ENCODE measurements at regions not wholly inside any gene's neighbourhood (a gene's known extent, or its start where the extent isn't known, plus 50 kb on each side); places are given as distances from the start of the nearest gene placed in this dataset.

DNA sequence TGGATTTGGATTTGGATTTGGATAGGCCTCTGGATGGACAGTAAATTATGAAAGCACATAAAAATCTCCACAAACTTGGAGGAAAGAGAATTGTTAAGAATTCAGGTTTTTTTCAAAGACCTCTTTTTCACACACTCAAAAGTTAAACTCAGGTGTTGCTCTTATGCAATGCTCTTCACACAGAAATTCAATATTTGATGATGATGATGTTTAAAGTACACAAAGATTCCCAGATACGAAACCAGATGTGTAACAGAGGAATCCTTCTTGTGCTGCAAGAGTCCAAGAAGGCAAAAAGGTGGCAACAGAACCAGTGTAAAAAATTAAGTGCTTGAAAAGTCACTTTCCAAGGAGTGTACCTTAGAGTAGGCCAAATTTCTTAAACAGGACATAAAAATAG is 75.8 kb upstream of the SPATS2L start:
- Histone ChIP-seq H3K36me3 (ENCODE audit: insufficient read depth, low read length) (no peaks in the 10 kb centered on the region), H3K4me3 (ENCODE audit: low read length) (no peak overlapping the region), H3K27ac (ENCODE audit: low read depth, low read length) (no peak overlapping the region), H3K9ac (ENCODE audit: low read depth, low read length) (no peak overlapping the region), H3K27me3 (ENCODE audit: insufficient read depth, low read length) (no peaks in the 10 kb centered on the region), H3K9me3 (ENCODE audit: insufficient read depth, low read depth, low read length) (no peaks in the 10 kb centered on the region), H3K4me1 (ENCODE audit: insufficient read depth, low read length) (no peaks in the 10 kb centered on the region)
- WGBS, result 91% methylated on average over 1 of the region's 1 CpG

DNA sequence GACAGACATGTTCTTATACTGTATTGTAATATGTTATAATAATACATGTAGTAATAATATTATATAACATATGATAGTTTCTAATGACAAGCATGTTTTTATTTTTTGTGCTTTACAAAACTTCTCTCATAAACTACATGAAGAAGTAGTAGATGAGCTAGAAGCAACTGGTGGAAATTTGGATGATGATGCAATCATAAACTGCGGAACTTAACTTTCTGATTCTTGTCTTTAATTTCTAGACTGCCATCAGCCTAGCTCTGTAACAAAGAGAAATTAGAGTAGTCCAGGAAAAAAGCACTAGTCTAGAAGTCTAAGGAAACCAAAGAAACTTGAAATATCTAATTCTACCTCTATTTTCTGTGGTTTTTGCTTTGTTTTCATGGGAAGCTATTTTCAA is 71.0 kb upstream of the SPATS2L start:
- no peaks in the 10 kb centered on the region for H3K9me3 ChIP-seq (ENCODE audit: insufficient read depth, low read depth, low read length)
- no peaks in the 10 kb centered on the region for H3K36me3 ChIP-seq (ENCODE audit: insufficient read depth, low read length)
- no peaks in the 10 kb centered on the region for H3K4me1 ChIP-seq (ENCODE audit: insufficient read depth, low read length)
- H3K27me3 ChIP-seq (ENCODE audit: insufficient read depth, low read length), result no peaks in the 10 kb centered on the region
- H3K4me3 ChIP-seq (ENCODE audit: low read length), result no peak overlapping the region
- H3K27ac ChIP-seq (ENCODE audit: low read depth, low read length), result no peak overlapping the region
- WGBS, result 100% methylated on average over 1 of the region's 1 CpG
- no peak overlapping the region for H3K9ac ChIP-seq (ENCODE audit: low read depth, low read length)

DNA sequence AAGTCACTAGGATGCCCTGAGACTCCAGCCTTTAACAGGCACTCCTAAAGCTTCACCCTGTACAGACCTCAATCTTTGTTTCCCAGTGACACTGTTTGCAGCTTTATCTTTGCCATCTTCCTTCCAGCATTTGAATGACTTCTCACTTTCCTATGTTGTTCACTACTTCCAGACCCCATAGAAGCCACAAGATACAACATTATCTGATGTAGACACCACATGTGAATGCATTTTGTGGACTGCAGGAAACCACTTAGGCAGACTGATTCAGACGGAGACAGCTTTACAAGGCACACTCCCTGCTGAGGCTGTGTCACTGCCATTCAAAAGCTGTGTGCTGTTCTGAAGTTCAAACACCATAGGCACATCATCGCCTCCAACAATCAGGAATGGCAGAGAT is 67.3 kb upstream of the SPATS2L start:
- H3K9me3 ChIP-seq (ENCODE audit: insufficient read depth, low read depth, low read length), result no peaks in the 10 kb centered on the region
- no peaks in the 10 kb centered on the region for H3K36me3 ChIP-seq (ENCODE audit: insufficient read depth, low read length)
- H3K27ac ChIP-seq (ENCODE audit: low read depth, low read length), result no peak overlapping the region
- 58% methylated on average over 2 of the region's 2 CpGs for WGBS
- H3K27me3 ChIP-seq (ENCODE audit: insufficient read depth, low read length), result no peaks in the 10 kb centered on the region
- H3K9ac ChIP-seq (ENCODE audit: low read depth, low read length), result no peak overlapping the region
- no peaks in the 10 kb centered on the region for H3K4me1 ChIP-seq (ENCODE audit: insufficient read depth, low read length)
- no peak overlapping the region for H3K4me3 ChIP-seq (ENCODE audit: low read length)

DNA sequence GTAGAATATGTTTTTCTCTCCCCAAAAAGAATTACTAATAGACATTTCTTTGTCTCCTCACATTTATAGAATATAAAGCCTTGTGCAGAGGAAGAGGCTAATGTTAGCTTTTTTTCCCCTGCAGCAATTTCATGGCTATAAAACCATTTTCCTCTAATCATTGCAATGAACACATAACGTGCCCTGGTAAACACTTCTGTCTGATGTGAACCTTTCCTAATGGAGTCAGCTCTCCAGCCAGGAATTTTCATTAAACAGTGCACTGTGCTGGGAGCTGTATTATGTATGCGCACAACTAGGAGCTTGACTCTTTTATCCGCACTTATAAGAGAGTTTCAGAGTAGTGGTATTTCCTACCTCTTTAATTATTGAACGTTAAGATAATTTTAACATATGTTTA is 63.9 kb upstream of the SPATS2L start:
- no peaks in the 10 kb centered on the region for H3K27me3 ChIP-seq (ENCODE audit: insufficient read depth, low read length)
- H3K9me3 ChIP-seq (ENCODE audit: insufficient read depth, low read depth, low read length), result no peaks in the 10 kb centered on the region
- H3K36me3 ChIP-seq (ENCODE audit: insufficient read depth, low read length), result no peaks in the 10 kb centered on the region
- no peak overlapping the region for H3K4me3 ChIP-seq (ENCODE audit: low read length)
- WGBS, result 92% methylated on average over 2 of the region's 4 CpGs
- no peak overlapping the region for H3K9ac ChIP-seq (ENCODE audit: low read depth, low read length)
- no peak overlapping the region for H3K27ac ChIP-seq (ENCODE audit: low read depth, low read length)
- H3K4me1 ChIP-seq (ENCODE audit: insufficient read depth, low read length), result no peaks in the 10 kb centered on the region

DNA sequence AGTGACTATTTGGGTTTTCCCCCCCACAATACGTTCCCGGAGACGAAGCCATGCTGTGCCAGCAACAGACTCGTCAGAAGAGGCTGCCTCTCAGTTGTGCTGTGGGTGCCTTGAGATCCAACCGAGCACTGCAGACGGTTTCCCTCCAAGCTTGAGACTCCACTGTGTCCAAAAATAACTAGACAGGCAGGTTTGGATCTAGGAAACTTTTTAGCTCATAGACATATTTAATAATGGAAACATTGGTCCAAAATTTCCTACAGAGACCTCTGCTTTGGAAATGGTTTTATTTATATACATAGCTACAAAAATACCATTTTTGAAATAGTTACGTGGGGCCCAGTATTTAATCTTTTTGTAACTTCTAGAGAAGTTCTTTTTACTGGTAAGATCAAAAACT is 63.1 kb upstream of the SPATS2L start:
- no peak overlapping the region for H3K27ac ChIP-seq (ENCODE audit: low read depth, low read length)
- no peaks in the 10 kb centered on the region for H3K9me3 ChIP-seq (ENCODE audit: insufficient read depth, low read depth, low read length)
- H3K4me3 ChIP-seq (ENCODE audit: low read length), result no peak overlapping the region
- H3K4me1 ChIP-seq (ENCODE audit: insufficient read depth, low read length), result no peaks in the 10 kb centered on the region
- 84% methylated on average over 6 of the region's 7 CpGs for WGBS
- H3K36me3 ChIP-seq (ENCODE audit: insufficient read depth, low read length), result no peaks in the 10 kb centered on the region
- no peak overlapping the region for H3K9ac ChIP-seq (ENCODE audit: low read depth, low read length)
- H3K27me3 ChIP-seq (ENCODE audit: insufficient read depth, low read length), result no peaks in the 10 kb centered on the region

DNA sequence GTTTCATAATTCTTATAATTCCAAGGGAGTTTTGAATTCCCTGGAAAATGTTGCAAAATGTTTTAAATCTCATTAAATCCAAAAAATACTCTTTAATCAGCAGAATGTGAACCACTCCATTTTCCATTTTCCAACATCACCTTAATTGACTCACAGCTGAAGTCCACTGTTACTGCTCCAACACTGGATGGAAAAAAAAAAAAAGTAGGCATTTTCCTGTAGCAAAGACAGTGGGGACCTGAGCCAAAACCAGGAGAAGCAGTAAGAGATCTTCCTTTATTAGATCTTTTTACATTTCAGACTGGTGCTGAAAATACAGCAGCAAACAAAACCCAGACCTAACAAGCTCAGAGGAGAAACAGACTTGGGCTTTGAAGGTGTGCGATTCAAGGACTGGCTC is 62.4 kb upstream of the SPATS2L start:
- Histone ChIP-seq H3K9ac (ENCODE audit: low read depth, low read length) (no peak overlapping the region), H3K27ac (ENCODE audit: low read depth, low read length) (no peak overlapping the region), H3K4me1 (ENCODE audit: insufficient read depth, low read length) (no peaks in the 10 kb centered on the region), H3K36me3 (ENCODE audit: insufficient read depth, low read length) (no peaks in the 10 kb centered on the region), H3K27me3 (ENCODE audit: insufficient read depth, low read length) (no peaks in the 10 kb centered on the region), H3K4me3 (ENCODE audit: low read length) (no peak overlapping the region), H3K9me3 (ENCODE audit: insufficient read depth, low read depth, low read length) (no peaks in the 10 kb centered on the region)
- WGBS, result 96% methylated on average over 1 of the region's 1 CpG

DNA sequence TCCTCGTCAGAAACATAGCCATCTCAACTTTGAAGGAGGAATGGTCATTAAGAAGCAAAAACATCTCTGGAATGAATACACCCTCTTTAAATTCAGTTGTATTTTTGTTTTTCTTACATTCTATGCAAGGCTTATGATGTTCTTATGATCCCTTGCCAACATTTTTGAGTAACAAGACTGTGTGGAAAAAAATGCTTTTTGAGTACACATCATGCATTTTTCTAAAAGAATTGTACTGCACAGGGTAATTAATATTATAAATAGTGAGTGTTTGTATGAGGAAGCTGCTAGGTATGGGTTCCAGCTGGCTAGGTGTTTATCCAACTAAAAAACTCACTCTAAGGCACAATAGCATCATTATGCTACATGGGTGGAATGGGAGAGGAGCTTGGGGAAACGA is 59.0 kb upstream of the SPATS2L start:
- H3K27me3 ChIP-seq (ENCODE audit: insufficient read depth, low read length), result no peaks in the 10 kb centered on the region
- H3K9me3 ChIP-seq (ENCODE audit: insufficient read depth, low read depth, low read length), result no peaks in the 10 kb centered on the region
- H3K27ac ChIP-seq (ENCODE audit: low read depth, low read length), result no peak overlapping the region
- no peaks in the 10 kb centered on the region for H3K4me1 ChIP-seq (ENCODE audit: insufficient read depth, low read length)
- no peaks in the 10 kb centered on the region for H3K36me3 ChIP-seq (ENCODE audit: insufficient read depth, low read length)
- H3K4me3 ChIP-seq (ENCODE audit: low read length), result no peak overlapping the region
- WGBS, result 98% methylated on average over 2 of the region's 2 CpGs
- H3K9ac ChIP-seq (ENCODE audit: low read depth, low read length), result no peak overlapping the region

DNA sequence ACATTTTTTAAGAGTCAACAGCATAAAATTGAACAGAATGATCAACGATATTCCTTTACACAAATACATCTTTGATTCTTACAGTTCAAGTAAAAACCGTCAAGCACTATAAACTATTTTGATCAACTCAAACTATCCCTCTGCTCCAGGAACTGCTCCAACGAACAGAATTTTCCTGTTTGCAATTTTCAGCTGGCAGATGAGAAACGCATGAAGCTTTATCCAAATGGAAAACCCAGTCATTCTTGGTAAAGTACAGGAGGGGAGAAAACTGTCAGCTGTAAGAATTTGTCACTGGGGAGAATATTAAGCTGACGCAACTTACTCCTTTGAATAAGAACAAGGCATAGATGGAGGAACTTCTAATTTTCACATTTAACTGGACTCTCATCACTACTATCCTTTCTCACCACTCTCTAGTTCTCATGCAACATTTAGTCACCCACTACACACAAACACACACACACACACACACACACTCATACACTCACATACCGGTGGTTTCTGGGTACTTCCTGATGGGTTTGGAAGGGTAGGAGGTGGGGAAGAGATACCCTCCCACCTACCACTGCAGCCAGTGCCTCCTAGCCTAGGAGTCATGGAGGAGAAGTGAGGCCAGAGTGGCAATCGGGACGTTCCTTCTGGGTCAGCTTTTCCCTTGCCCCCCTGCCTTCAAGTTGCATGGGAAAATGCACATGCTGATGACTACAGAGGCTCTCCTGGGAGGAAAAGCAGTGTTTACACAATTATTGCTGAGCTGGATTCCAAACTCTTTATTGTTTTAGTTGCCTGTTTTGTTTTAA is 54.0 kb upstream of the SPATS2L start:
- 78% methylated on average over 7 of the region's 8 CpGs for WGBS
- Histone ChIP-seq H3K36me3 (ENCODE audit: insufficient read depth, low read length) (no peaks in the 10 kb centered on the region), H3K4me3 (ENCODE audit: low read length) (no peak overlapping the region), H3K27me3 (ENCODE audit: insufficient read depth, low read length) (no peaks in the 10 kb centered on the region), H3K27ac (ENCODE audit: low read depth, low read length) (no peak overlapping the region), H3K9ac (ENCODE audit: low read depth, low read length) (no peak overlapping the region), H3K9me3 (ENCODE audit: insufficient read depth, low read depth, low read length) (no peaks in the 10 kb centered on the region), H3K4me1 (ENCODE audit: insufficient read depth, low read length) (peaks cover 7% of the 10 kb centered on the region; the same call in 1 of the 2 replicates)

DNA sequence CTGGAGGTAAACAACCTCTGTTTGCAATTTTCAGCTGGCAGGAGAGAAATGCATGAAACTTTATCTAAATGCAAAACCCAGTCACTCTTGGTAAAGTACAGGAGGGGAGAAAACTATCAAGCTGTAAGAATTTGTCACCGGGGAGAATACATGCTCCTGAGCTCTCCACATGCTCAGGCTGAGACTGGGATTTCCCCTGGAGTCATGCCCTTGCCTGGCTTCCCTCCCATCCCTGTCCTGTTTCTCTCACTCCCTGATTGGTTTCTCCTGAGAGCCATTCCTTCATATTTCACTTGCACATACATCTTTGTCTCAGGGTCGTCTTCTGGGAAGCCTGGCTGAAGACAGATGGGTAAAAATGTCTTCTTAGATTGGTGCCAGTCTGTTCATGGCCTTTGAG is 52.9 kb upstream of the SPATS2L start:
- H3K27ac ChIP-seq (ENCODE audit: low read depth, low read length), result no peak overlapping the region

DNA sequence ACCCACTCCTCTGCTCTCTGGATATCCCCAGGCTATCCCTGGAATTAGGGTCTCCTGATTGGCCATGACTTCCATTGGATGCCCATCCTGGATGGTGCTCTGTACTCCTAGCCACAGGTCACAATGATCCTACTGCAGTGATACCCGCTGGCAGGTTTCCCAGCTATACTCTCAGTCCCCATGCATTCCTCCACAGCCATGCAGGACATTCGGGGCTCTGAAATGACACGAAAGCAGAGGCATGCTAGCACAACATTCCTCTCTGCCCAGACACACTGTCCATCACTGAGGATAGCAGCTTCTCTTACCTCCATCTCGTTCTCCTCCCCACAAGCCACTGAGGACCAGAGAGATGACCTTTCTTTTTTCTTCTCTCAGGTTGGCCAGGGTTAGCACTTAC is 51.7 kb upstream of the SPATS2L start:
- Histone ChIP-seq H3K9me3 (ENCODE audit: insufficient read depth, low read depth, low read length) (no peaks in the 10 kb centered on the region), H3K27ac (ENCODE audit: low read depth, low read length) (no peak overlapping the region), H3K4me1 (ENCODE audit: insufficient read depth, low read length) (peaks cover 11% of the 10 kb centered on the region; the same call in 1 of the 2 replicates), H3K4me3 (ENCODE audit: low read length) (no peak overlapping the region), H3K9ac (ENCODE audit: low read depth, low read length) (no peak overlapping the region), H3K36me3 (ENCODE audit: insufficient read depth, low read length) (no peaks in the 10 kb centered on the region), H3K27me3 (ENCODE audit: insufficient read depth, low read length) (no peaks in the 10 kb centered on the region)
- WGBS, result 94% methylated on average over 4 of the region's 4 CpGs

More for the DNA sequence above, 52.9 kb upstream of the SPATS2L start:
- Histone ChIP-seq H3K4me3 (ENCODE audit: low read length) (no peak overlapping the region), H3K27me3 (ENCODE audit: insufficient read depth, low read length) (no peaks in the 10 kb centered on the region), H3K36me3 (ENCODE audit: insufficient read depth, low read length) (no peaks in the 10 kb centered on the region), H3K9ac (ENCODE audit: low read depth, low read length) (no peak overlapping the region), H3K9me3 (ENCODE audit: insufficient read depth, low read depth, low read length) (no peaks in the 10 kb centered on the region), H3K4me1 (ENCODE audit: insufficient read depth, low read length) (peaks cover 7% of the 10 kb centered on the region; the same call in 1 of the 2 replicates)
- WGBS, result 76% methylated on average over 2 of the region's 2 CpGs

DNA sequence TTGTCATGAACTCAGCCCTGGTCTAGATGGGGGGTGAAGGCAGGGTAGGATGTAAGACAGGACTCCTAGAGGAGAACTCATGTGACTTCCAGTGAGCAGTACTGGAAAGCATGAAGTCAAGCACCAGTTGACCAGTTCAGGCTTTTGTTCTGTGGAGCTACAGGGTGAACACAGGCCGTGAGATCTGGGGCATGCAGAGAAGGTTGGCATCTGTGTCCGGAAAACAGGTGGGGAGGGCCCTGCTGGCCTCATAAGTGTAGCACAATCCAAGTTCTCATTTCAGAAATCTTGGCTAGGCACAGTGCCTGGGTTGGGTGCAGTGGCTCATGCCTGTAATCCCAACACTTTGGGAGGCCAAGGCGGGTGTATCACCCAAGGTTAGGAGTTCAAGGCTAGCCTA is 50.9 kb upstream of the SPATS2L start:
- H3K27me3 ChIP-seq (ENCODE audit: insufficient read depth, low read length), result no peaks in the 10 kb centered on the region
- WGBS, result 97% methylated on average over 3 of the region's 3 CpGs
- H3K36me3 ChIP-seq (ENCODE audit: insufficient read depth, low read length), result no peaks in the 10 kb centered on the region
- no peak overlapping the region for H3K27ac ChIP-seq (ENCODE audit: low read depth, low read length)
- no peak overlapping the region for H3K4me3 ChIP-seq (ENCODE audit: low read length)
- H3K9ac ChIP-seq (ENCODE audit: low read depth, low read length), result no peak overlapping the region
- H3K9me3 ChIP-seq (ENCODE audit: insufficient read depth, low read depth, low read length), result no peaks in the 10 kb centered on the region
- peaks cover 11% of the 10 kb centered on the region; the same call in 1 of the 2 replicates for H3K4me1 ChIP-seq (ENCODE audit: insufficient read depth, low read length)

All from HUES64 (cell line).